Naive thymus-derived CD8-positive, alpha-beta T cell (primary cell): ENCODE measurements at regions not wholly inside any gene's neighbourhood (a gene's known extent, or its start where the extent isn't known, plus 50 kb on each side); places are given as distances from the start of the nearest gene placed in this dataset.

Experiments
- ATAC-seq, 2 donors: fragments of 150-1000 bp; cut with Tn5 transposase in 1 of 2; sonication (Bioruptor Pico), chemical (Tn5 transposase) in 1 of 2; 1 replicate in 1 of 2; 2 replicates in 1 of 2; pipeline ENCODE4 v1.10.0; 2021; ENCODE audit warnings: mild to moderate bottlenecking in 2 of 2, moderate library complexity in 2 of 2
- POLR2A ChIA-PET: fragments of 350-600 bp; sonication (Branson Sonifier 250); formaldehyde crosslinking; loops from one replicate; lab custom pipeline; 2021; ENCODE audit warnings: antibody characterized with exemption; lab: Charles Lee
- DNase-seq, 10 donors: peaks; one replicate each; pipeline versions ENCODE4 v3.0.0 to v3.0.0-alpha.2; 2020 to 2022
- H3K27ac Mint-ChIP-seq, 10 donors: one replicate each; pipeline ENCODE4 v1.8.0; 2020 to 2022; ENCODE audit warnings: mild to moderate bottlenecking in 10 of 10, mixed read lengths in 10 of 10, moderate library complexity in 4 of 10, inconsistent platforms in 1 of 10
- H3K27me3 Mint-ChIP-seq, 5 donors: one replicate each; pipeline ENCODE4 v1.8.0; 2021 to 2022; ENCODE audit warnings: mixed read lengths in 5 of 5
- H3K36me3 Mint-ChIP-seq, 3 donors: one replicate each; pipeline ENCODE4 v1.8.0; 2020 to 2022; ENCODE audit warnings: mixed read lengths in 3 of 3, mild to moderate bottlenecking in 2 of 3, inconsistent platforms in 1 of 3
- H3K4me1 Mint-ChIP-seq, 4 donors: one replicate each; pipeline ENCODE4 v1.8.0; 2021 to 2022; ENCODE audit warnings: mixed read lengths in 4 of 4
- H3K4me3 Mint-ChIP-seq, 10 donors: one replicate each; pipeline ENCODE4 v1.8.0; 2020 to 2022; ENCODE audit warnings: mild to moderate bottlenecking in 10 of 10, mixed read lengths in 10 of 10, moderate library complexity in 6 of 10, inconsistent platforms in 1 of 10
- H3K9me3 Mint-ChIP-seq, 9 donors: one replicate each; pipeline ENCODE4 v1.8.0; 2020 to 2022; ENCODE audit warnings: mixed read lengths in 9 of 9, mild to moderate bottlenecking in 3 of 9, inconsistent platforms in 1 of 9, moderate library complexity in 1 of 9

DNA sequence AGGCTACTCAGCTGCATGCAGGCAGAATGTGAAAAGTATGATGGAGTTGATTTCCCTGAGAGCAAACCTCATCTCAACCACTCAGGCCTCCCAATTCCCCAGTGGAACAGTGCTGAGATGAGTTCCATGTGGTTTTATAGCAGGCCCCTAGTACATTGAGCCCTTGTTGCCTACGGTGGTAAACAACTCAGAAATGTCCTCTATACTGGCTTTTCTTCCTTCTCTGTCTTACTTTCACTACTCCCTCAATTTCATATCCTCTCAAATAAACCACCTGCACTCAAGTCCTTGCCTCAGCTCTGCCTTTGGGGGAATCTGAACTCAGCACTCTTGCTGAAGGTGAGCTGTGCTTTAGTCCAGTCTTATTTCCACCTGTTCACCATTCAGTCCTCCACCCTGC is 399.9 kb downstream of the PDCD6IP start:
- H3K27ac Mint-ChIP-seq = peak overlapping the region in 1 of 10 donors; percentile 63
- H3K4me1 Mint-ChIP-seq = peaks cover 0 to 23% (median under 1%) of the 10 kb centered on the region in 4 donors
- POLR2A ChIA-PET = no interaction called here
- H3K4me3 Mint-ChIP-seq = no peak overlapping the region
- no peaks in the 10 kb centered on the region for H3K36me3 Mint-ChIP-seq
- DNase-seq = no peak
- ATAC-seq = no peak
- H3K27me3 Mint-ChIP-seq = peaks cover 0 to 4% (median 0%) of the 10 kb centered on the region in 5 donors
- H3K9me3 Mint-ChIP-seq = no peaks in the 10 kb centered on the region

DNA sequence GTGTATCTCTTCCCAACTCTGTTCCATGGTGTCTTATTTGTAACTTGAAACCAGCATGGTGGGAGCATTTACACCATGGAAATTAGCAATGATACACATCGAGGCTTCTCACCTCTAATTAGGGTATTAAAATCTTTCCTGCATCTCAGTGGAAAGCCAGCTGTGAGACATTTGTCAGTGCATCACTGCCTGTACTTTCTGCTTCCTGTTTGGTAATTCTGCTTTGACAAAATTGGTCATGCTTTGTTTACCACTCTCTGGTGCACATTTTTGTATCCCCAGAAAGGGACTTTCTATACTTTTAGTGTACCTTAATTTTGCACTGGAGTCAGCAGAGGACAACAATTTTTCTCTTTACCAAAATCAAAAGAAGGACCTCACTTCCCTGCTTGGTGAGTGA is 402.1 kb downstream of the PDCD6IP start:
- H3K27ac Mint-ChIP-seq = peak overlapping the region in 2 of 10 donors; percentile 29 to 40
- no peak overlapping the region for H3K4me3 Mint-ChIP-seq
- DNase-seq (no peak), ATAC-seq (peak in 1 of 2 donors; percentile 23)
- POLR2A ChIA-PET = no interaction called here
- no peaks in the 10 kb centered on the region for H3K36me3 Mint-ChIP-seq
- peaks cover 0 to 26% (median under 1%) of the 10 kb centered on the region in 4 donors for H3K4me1 Mint-ChIP-seq
- peaks cover 0 to 4% (median 0%) of the 10 kb centered on the region in 5 donors for H3K27me3 Mint-ChIP-seq
- H3K9me3 Mint-ChIP-seq = no peaks in the 10 kb centered on the region

DNA sequence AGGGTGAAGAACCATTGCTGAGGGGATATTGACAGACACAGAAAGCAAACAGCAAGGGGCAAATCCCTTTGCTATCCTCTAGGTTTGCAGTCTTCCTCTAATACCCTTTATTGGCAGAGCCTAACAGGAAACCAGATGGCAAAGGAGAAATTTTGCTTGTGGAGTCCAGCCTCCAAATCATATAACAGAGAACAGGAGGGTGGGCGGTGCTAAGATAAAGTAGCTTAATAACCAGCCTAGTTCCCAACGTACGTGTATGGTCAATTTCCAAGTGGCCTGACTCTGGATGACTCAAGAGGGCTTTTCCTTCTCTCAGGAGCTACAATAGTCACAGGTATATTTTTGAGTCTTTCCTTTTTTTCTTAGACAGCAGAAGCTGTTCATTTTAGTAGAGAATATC is 404.5 kb downstream of the PDCD6IP start:
- Mint-ChIP-seq H3K4me3 (no peak overlapping the region), H3K4me1 (peaks cover 0 to 25% (median under 1%) of the 10 kb centered on the region in 4 donors), H3K27me3 (peaks cover 0 to 4% (median 0%) of the 10 kb centered on the region in 5 donors), H3K36me3 (no peaks in the 10 kb centered on the region), H3K9me3 (no peaks in the 10 kb centered on the region), H3K27ac (no peak overlapping the region)
- POLR2A ChIA-PET = no interaction called here
- ATAC-seq = no peak
- no peak for DNase-seq

DNA sequence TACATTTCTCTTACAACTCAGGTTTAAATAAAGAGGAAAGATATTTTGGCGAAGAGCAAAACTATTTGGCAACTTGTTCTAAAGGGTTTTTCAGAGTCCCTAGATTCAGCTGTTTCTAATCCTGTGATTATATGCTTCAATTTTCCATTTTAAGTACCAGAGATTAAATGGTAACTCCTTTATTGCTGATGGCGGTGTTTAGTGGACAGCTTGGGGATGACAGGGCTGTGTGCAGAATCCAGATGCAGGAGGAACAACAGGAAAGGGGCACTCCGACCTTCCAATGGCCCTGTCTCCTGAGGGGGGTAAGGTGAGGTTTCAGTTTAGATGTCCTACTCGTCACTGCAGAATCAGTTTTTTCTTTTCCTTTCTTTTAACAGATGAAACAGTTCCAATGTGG is 405.0 kb downstream of the PDCD6IP start:
- DNase-seq (no peak), ATAC-seq (no peak)
- Mint-ChIP-seq H3K4me1 (peaks cover 0 to 21% (median under 1%) of the 10 kb centered on the region in 4 donors), H3K36me3 (no peaks in the 10 kb centered on the region), H3K27me3 (peaks cover 0 to 4% (median 0%) of the 10 kb centered on the region in 5 donors), H3K27ac (no peak overlapping the region), H3K9me3 (no peaks in the 10 kb centered on the region), H3K4me3 (no peak overlapping the region)
- POLR2A ChIA-PET = no interaction called here

DNA sequence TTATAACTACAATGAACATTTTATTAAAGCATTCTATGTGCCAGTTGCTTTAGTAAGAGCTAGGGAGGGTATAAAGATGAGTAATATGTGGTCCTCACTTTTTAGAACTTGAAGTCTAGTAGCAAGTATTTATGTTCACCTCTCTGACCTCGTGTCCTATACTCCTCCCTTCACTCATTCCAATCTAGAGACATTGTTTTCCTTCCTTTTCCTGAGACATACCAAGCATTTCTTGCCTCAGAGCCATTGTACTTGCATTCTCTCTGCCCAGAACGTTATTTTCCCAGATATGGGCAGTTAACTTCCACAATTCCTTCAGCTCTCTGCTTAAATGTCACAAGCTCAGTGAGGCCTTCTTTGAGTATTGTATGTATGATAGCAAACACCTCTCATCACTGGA is 408.6 kb downstream of the PDCD6IP start:
- Mint-ChIP-seq H3K27me3 (peaks cover 0 to 4% (median 0%) of the 10 kb centered on the region in 5 donors), H3K9me3 (no peaks in the 10 kb centered on the region), H3K36me3 (no peaks in the 10 kb centered on the region), H3K4me3 (no peak overlapping the region), H3K27ac (no peak overlapping the region), H3K4me1 (peaks cover 0 to 3% (median 0%) of the 10 kb centered on the region in 4 donors)
- ATAC-seq = no peak
- POLR2A ChIA-PET = no interaction called here
- no peak for DNase-seq

DNA sequence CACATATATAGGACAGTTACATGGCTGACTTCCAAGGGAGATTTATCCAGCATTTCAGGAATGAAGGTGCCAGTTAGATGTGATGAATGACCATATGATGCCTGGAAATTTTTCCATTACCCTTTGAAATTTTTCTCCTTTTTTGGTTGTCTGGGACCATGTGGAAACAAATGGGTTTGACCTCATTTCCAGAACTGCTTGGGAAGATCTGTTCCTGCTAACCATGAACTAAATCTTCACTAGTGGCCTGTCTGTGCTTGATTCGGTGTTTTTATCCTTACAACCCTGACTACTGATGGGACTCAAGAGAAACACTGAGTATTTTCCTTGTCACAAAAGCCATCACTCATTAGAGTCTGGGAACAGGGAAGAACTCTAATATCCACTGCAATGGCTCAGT is 409.4 kb downstream of the PDCD6IP start:
- ATAC-seq (no peak), DNase-seq (no peak)
- Mint-ChIP-seq H3K27ac (no peak overlapping the region), H3K27me3 (no peaks in the 10 kb centered on the region), H3K4me3 (no peak overlapping the region), H3K4me1 (peaks cover 0 to 3% (median 0%) of the 10 kb centered on the region in 4 donors), H3K36me3 (no peaks in the 10 kb centered on the region), H3K9me3 (no peaks in the 10 kb centered on the region)
- POLR2A ChIA-PET = no interaction called here

DNA sequence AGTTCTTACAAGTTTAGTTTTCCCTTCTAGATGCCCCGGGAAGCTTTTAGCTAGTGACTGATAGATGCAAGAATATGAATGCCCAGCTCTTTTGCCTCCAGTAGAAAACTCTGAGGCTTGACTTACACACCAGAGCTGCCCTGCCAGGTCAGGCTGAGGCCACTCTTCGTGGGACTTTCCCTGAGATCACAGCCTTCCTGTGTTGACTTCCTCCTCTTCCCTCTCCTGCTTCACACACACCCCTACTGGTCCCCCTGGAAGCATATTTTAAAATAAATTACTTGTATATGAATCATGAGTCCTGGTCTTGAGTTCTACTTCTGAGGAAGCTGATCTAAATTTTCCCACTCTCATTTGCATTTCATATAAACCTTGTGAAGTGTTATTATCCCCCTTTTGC is 413.7 kb downstream of the PDCD6IP start:
- H3K4me3 Mint-ChIP-seq = no peak overlapping the region
- POLR2A ChIA-PET = no interaction called here
- H3K27ac Mint-ChIP-seq = no peak overlapping the region
- no peaks in the 10 kb centered on the region for H3K9me3 Mint-ChIP-seq
- peaks cover 0 to 2% (median 0%) of the 10 kb centered on the region in 4 donors for H3K4me1 Mint-ChIP-seq
- no peak for DNase-seq
- no peaks in the 10 kb centered on the region for H3K36me3 Mint-ChIP-seq
- H3K27me3 Mint-ChIP-seq = peaks cover 0 to 5% (median 0%) of the 10 kb centered on the region in 5 donors
- ATAC-seq = no peak

DNA sequence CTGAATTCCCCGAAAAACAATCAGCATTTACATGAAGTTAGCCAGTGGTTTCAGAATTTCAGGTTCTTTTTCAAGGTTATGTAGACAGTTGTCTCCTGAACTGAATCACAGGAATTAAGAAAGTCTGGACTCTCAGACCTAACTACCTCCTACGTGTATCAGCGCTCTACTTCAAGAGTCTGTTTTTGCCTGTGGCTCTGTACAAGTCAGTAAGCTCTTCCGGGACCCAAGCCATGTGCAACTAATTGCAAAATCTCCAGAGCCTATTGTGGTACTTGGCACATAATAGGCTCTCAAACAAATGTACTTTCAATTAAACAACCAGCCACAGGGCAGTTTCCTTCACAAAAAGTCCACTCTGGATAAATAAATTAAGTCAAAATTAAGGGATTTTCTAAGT is 414.2 kb downstream of the PDCD6IP start:
- DNase-seq (no peak), ATAC-seq (no peak)
- no peaks in the 10 kb centered on the region for H3K9me3 Mint-ChIP-seq
- peaks cover 0 to 2% (median 0%) of the 10 kb centered on the region in 4 donors for H3K4me1 Mint-ChIP-seq
- no peak overlapping the region for H3K27ac Mint-ChIP-seq
- H3K4me3 Mint-ChIP-seq = no peak overlapping the region
- H3K27me3 Mint-ChIP-seq = peaks cover 0 to 5% (median 0%) of the 10 kb centered on the region in 5 donors
- POLR2A ChIA-PET = no interaction called here
- H3K36me3 Mint-ChIP-seq = no peaks in the 10 kb centered on the region

DNA sequence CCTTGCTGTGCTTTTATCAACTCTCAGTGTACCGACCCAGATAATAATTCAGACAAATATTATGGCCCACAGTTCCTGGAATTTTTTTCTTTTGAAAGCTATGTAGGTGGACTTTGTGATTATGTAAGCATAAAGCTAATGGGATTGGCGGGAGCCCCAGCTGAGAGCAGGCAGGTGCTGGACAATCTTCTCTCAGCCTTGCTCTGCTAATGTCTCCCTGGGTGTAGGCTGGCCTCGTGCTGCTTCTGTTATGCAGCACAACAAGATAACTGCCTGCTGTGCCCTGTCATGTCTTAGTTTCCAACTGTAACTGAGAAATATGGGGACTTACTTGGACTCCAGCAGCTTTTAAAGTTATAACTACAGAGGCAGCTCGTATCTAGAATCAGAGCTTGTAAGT is 415.0 kb downstream of the PDCD6IP start:
- DNase-seq (no peak), ATAC-seq (no peak)
- Mint-ChIP-seq H3K36me3 (no peaks in the 10 kb centered on the region), H3K4me1 (peaks cover 0 to 2% (median 0%) of the 10 kb centered on the region in 4 donors), H3K27me3 (peaks cover 0 to 5% (median 0%) of the 10 kb centered on the region in 5 donors), H3K27ac (no peak overlapping the region), H3K4me3 (no peak overlapping the region), H3K9me3 (no peaks in the 10 kb centered on the region)
- POLR2A ChIA-PET = no interaction called here

DNA sequence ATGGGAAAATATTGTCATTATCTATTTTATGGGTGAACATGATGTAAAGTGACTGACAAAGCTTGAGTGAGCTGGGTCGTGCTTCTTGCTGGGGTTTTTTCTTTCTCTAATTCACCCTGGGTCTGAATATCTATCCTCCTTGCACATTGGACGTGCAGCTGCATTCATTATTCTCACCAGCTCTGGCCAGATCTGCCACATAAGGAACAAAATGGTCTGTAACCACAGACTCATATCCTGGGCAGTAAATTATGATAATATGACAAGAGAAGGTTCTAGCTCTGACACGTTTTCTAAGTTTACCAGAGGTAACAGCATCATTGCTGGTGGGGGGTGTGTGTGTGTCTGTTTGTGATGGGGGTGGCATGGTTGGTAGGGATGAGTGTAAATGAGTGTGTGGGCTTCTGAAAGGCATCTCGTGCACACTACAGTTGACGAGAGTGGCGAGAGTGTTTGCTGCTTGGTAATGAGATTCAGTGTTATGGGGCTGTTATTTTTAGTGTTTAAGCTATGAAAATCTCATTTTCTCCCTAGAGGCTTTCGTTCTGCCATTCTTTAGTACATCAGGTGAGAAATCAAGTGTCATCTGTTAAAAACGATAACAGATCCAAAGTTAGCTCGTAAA is 418.4 kb downstream of the PDCD6IP start:
- POLR2A ChIA-PET = no interaction called here
- Mint-ChIP-seq H3K4me1 (peaks cover 0 to 4% (median 0%) of the 10 kb centered on the region in 4 donors), H3K4me3 (no peak overlapping the region), H3K9me3 (no peaks in the 10 kb centered on the region), H3K27me3 (peaks cover 0 to 9% (median 0%) of the 10 kb centered on the region in 5 donors), H3K27ac (no peak overlapping the region), H3K36me3 (no peaks in the 10 kb centered on the region)
- no peak for ATAC-seq
- no peak for DNase-seq

DNA sequence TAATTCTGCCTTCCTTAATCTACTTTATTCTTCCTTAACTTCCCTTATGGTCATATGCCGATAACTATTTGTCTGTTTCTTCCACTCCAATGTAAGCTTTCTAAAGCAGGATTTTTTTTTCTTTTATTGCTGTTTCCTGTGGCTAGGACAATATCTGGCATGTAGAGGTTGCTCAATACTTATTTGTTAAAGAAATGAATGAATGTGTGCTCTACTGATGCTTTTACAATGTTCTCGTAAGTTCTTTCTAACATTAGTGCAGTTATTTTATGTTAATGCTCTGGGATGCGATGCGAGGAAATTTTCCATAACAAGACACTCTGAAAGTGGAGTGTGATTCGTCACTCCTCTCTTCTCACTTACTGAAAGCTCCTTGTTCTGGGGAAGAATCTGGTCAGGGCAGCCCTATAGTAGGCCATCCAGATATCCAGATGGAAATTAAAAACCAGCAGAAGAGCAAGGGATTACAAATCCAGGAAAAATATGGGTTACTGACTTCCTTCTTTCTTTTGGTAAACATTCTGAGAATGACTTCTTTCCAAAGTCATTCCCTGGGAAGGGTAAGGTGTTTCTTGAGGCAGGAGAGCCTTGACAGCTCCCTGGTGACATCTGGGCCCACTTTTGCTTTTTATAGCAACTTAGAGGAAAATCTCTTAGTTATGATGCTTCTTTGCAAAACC is 420.4 kb downstream of the PDCD6IP start:
- DNase-seq = no peak
- no peak overlapping the region for H3K27ac Mint-ChIP-seq
- peaks cover 0 to 4% (median 0%) of the 10 kb centered on the region in 4 donors for H3K4me1 Mint-ChIP-seq
- no peak overlapping the region for H3K4me3 Mint-ChIP-seq
- ATAC-seq = no peak
- H3K27me3 Mint-ChIP-seq = peaks cover 0 to 9% (median 0%) of the 10 kb centered on the region in 5 donors
- POLR2A ChIA-PET = no interaction called here
- H3K9me3 Mint-ChIP-seq = no peaks in the 10 kb centered on the region
- no peaks in the 10 kb centered on the region for H3K36me3 Mint-ChIP-seq

DNA sequence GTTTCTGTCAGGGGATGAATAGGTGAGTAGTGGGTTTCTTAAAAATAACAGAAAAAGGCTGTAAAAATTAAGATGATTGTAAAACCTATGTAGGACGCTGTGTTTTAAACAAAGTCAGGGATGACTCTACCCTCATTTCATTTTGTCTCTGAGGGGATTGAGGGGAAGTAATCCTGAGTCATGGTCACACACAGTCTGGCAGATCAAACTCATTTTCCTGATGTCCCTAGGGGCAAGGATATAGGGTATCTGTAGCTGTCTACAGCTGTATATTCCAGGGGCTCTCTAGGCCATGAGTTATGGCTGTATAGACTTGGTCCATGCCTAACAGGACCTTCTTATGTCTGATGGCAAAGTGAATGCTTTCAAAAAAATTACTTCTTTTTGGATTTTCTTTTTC is 421.1 kb downstream of the PDCD6IP start:
- Mint-ChIP-seq H3K4me3 (no peak overlapping the region), H3K27me3 (peaks cover 0 to 9% (median 0%) of the 10 kb centered on the region in 5 donors), H3K36me3 (no peaks in the 10 kb centered on the region), H3K9me3 (no peaks in the 10 kb centered on the region), H3K27ac (no peak overlapping the region), H3K4me1 (peaks cover 0 to 4% (median 0%) of the 10 kb centered on the region in 4 donors)
- ATAC-seq (no peak), DNase-seq (no peak)
- POLR2A ChIA-PET = no interaction called here

DNA sequence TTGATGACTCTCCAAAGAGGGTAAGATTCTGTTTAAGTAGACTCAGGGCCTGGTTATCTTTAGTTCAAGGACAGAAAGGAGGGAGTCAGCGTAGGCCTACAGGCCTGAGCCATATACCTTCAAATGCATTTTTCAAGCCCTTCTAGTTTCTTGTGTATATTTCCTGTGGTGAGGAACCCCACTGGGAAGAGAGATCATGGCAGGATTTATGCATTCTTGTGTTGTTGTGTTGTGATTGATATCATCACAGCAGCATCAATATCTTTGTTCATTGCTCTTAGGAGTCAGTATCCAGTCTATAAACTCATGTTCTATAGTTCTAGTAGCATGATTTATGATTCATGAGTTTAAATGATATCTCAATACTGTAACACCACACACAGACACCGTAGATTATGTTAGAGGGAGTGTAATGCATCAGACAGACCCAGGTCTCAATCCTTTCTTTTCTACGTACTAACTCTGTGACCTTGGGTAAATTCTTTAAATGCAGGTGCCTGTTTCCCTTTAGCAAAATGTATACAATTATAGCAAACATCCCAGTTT is 427.5 kb downstream of the PDCD6IP start:
- Mint-ChIP-seq H3K36me3 (no peaks in the 10 kb centered on the region), H3K27me3 (peaks cover 0 to 4% (median 0%) of the 10 kb centered on the region in 5 donors), H3K27ac (no peak overlapping the region), H3K4me1 (peaks cover 0 to 2% (median 0%) of the 10 kb centered on the region in 4 donors), H3K9me3 (no peaks in the 10 kb centered on the region), H3K4me3 (no peak overlapping the region)
- ATAC-seq (no peak), DNase-seq (no peak)
- POLR2A ChIA-PET = no interaction called here
